ENCODE measurements at regions not wholly inside any gene's neighbourhood (a gene's known extent, or its start where the extent isn't known, plus 50 kb on each side); places are given as distances from the start of the nearest gene placed in this dataset.

- no peak for TF ChIP-seq CTCF (IDR thresholded peaks at IDR 0.05)
- TF ChIP-seq POLR2A (IDR thresholded peaks at IDR 0.05; ENCODE audit: low read depth), result no peak
These were observed 84.4 kb downstream of the OR5AK2 start for GRCh38 chr11:57073128-57073527.
